Memory B cell (primary cell): ENCODE measurements at regions not wholly inside any gene's neighbourhood (a gene's known extent, or its start where the extent isn't known, plus 50 kb on each side); places are given as distances from the start of the nearest gene placed in this dataset.
"Not testable (repeated sequence)": the region's sequence is repeated elsewhere in the genome, so short reads cannot be mapped to it uniquely, and the experiment has no call there.

Source experiments
- ATAC-seq: fragments of 150-1000 bp; cut with Tn5 transposase; 2 replicates; pipeline ENCODE4 v1.10.0; 2021; ENCODE audit warnings: low read depth, mild to moderate bottlenecking, moderate library complexity
- DNase-seq, 2 donors: peaks; one replicate each; pipeline ENCODE4 v3.0.0; 2022; ENCODE audit warnings: low spot score in 2 of 2
- H3K27ac Mint-ChIP-seq: one replicate; pipeline ENCODE4 v1.8.0; 2022; ENCODE audit warnings: mild to moderate bottlenecking, moderate library complexity, mixed read lengths
- H3K27me3 Mint-ChIP-seq: one replicate; pipeline ENCODE4 v1.8.0; 2022; ENCODE audit warnings: mixed read lengths
- H3K36me3 Mint-ChIP-seq: one replicate; pipeline ENCODE4 v1.8.0; 2022; ENCODE audit warnings: mild to moderate bottlenecking, mixed read lengths
- H3K4me1 Mint-ChIP-seq: one replicate; pipeline ENCODE4 v1.8.0; 2022; ENCODE audit warnings: mixed read lengths
- H3K4me3 Mint-ChIP-seq: one replicate; pipeline ENCODE4 v1.8.0; 2022; ENCODE audit warnings: mild to moderate bottlenecking, moderate library complexity, mixed read lengths
- H3K9me3 Mint-ChIP-seq: one replicate; pipeline ENCODE4 v1.8.0; 2022; ENCODE audit warnings: mixed read lengths

DNA sequence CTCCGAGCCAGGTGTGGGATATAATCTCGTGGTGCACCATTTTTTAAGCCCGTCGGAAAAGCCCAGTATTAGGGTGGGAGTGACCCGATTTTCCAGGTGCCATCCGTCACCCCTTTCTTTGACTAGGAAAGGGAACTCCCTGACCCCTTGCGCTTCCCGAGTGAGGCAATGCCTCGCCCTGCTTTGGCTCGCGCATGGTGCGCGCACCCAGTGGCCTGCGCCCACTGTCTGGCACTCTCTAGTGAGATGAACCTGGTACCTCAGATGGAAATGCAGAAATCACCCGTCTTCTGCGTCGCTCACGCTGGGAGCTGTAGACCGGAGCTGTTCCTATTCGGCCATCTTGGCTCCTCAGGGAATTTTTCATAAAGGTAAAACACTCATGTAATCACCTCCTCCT is 63.9 kb downstream of the RWDD3 start:
- not testable (repeated sequence) for H3K36me3 Mint-ChIP-seq, H3K4me1 Mint-ChIP-seq, H3K4me3 Mint-ChIP-seq, H3K27ac Mint-ChIP-seq, H3K9me3 Mint-ChIP-seq, H3K27me3 Mint-ChIP-seq, ATAC-seq, DNase-seq

DNA sequence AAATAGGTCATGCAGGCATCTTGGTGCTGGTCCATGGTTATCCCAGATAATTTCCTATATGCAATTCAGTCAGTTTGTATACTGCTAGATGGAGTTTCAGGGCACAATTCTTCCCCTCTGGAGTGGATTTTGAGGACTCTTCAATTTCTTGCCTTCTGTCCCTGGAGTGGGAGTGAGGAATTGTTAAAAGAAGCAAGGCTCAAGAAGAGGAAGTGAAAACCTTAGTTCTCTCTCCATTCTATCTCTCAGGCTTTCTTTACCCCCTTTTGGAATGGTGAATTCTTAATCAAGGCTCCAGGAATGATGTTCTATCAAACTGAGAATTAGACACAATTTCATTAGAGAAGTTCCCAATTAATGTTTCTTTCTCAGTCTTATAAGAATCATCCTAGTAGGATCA is 67.1 kb downstream of the RWDD3 start:
- H3K4me3 Mint-ChIP-seq: no peak overlapping the region
- no peak for ATAC-seq
- H3K27me3 Mint-ChIP-seq: peaks cover 2% of the 10 kb centered on the region

DNA sequence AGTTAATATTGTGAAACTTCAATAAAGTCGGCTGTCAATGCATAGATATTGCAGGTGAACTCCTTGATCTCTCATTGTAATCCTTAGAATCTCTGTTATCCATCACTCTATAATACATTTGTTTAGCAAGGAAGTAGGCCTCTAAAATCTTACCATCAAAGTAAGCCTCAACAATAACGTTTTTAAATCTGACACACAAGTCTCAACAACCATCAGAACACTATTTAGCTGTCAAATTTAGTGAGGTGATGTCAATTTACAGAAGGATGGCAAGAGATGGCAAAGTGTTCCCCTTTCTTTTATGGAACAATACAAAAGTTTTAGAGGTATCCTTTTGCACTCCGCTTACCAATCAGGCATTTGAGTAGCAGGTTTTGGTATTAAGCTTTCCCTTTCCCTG is 67.6 kb downstream of the RWDD3 start:
- Mint-ChIP-seq H3K4me3 (no peak overlapping the region), H3K4me1 (no peaks in the 10 kb centered on the region), H3K27ac (no peak overlapping the region), H3K9me3 (no peaks in the 10 kb centered on the region), H3K27me3 (peaks cover 2% of the 10 kb centered on the region), H3K36me3 (peaks cover 2% of the 10 kb centered on the region)
- DNase-seq: no peak
- no peak for ATAC-seq

More for the DNA sequence above, 67.1 kb downstream of the RWDD3 start:
- no peaks in the 10 kb centered on the region for H3K4me1 Mint-ChIP-seq
- peaks cover 2% of the 10 kb centered on the region for H3K36me3 Mint-ChIP-seq
- no peak overlapping the region for H3K27ac Mint-ChIP-seq
- no peaks in the 10 kb centered on the region for H3K9me3 Mint-ChIP-seq
- DNase-seq: no peak

DNA sequence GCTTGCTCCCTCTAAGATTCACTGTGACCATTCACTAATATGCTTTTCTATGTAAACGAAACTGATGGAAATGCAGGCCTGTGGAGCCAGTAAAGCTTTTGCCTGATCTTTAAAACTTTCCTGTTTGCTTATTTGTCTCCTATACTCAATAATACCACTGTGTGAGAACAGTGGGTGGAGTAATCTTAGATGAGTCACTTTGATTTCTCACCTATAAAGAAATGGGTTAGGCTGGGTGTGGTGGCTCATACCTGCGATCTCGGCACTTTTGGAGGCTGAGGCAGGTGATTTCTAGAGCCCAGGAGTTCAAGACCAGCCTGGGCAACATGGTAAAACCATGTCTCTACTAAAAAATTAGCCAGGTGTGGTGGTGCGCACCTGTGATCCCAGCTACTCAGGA is 70.8 kb downstream of the RWDD3 start:
- H3K27me3 Mint-ChIP-seq: peaks cover 10% of the 10 kb centered on the region
- no peak overlapping the region for H3K4me3 Mint-ChIP-seq
- no peak overlapping the region for H3K27ac Mint-ChIP-seq
- DNase-seq (no peak), ATAC-seq (no peak)
- H3K36me3 Mint-ChIP-seq: peaks cover under 1% of the 10 kb centered on the region
- no peaks in the 10 kb centered on the region for H3K4me1 Mint-ChIP-seq
- H3K9me3 Mint-ChIP-seq: no peaks in the 10 kb centered on the region

DNA sequence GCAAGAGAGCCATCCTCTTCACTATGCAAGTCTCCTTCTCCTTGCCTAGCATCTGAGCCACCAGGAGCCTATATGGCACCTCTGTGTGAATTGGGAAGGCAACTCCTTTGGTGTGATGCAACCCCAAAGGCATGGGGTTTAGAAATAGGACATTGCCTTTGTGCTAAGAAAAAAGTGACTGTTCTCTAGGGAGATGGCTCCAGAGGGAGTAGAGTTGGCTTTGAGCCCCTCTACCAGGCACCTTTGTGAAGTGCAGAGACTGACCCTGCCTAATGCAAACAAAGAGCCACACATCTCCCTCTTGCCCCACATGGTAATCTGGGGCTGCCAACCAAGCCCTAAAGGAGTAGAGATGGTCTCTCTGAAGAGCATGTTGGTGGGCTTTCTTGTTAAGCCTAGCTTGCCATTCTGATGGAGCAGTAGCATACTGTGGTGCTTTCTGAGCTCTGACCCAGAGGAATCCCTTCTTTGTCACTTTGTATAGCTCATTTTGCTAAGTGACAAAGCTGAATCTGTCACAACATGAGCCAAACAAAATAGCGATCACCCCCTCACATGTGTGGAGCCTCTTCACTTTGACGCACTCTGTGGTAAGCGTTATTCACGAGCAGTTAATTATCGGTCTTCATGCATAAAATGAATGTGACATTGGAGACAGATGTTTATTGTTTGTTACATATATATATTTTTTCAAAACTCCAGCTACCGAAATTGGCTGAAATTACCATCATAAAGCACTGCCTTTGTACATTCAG is 74.4 kb downstream of the RWDD3 start:
- H3K27ac Mint-ChIP-seq: no peak overlapping the region
- no peak for DNase-seq
- H3K9me3 Mint-ChIP-seq: no peaks in the 10 kb centered on the region
- peaks cover 13% of the 10 kb centered on the region for H3K27me3 Mint-ChIP-seq
- H3K36me3 Mint-ChIP-seq: no peaks in the 10 kb centered on the region
- H3K4me1 Mint-ChIP-seq: no peaks in the 10 kb centered on the region
- no peak for ATAC-seq
- no peak overlapping the region for H3K4me3 Mint-ChIP-seq

DNA sequence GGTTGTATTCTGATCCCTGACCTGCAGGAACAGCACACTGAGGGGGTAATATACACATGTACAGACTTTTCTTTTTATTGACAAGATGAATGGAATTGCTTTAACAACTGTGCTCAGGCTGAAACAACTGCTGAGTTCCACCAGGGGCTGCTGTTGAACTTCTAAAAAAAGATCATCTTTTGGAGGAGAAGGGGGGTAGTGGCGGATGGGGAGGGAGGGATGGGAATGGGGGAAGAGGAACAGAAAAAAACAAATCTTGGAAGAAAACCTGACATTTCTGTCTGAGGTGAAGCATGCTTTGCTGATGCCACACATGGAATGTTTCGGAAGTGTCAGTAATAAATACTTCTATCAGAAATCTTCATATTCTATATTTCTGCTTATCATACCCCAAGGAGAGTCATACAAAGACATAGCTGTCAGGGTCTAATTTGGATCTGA is 75.0 kb downstream of the RWDD3 start:
- Mint-ChIP-seq H3K27ac (no peak overlapping the region), H3K36me3 (no peaks in the 10 kb centered on the region), H3K27me3 (peaks cover 13% of the 10 kb centered on the region), H3K9me3 (no peaks in the 10 kb centered on the region), H3K4me3 (no peak overlapping the region), H3K4me1 (no peaks in the 10 kb centered on the region)
- ATAC-seq: no peak
- no peak for DNase-seq

DNA sequence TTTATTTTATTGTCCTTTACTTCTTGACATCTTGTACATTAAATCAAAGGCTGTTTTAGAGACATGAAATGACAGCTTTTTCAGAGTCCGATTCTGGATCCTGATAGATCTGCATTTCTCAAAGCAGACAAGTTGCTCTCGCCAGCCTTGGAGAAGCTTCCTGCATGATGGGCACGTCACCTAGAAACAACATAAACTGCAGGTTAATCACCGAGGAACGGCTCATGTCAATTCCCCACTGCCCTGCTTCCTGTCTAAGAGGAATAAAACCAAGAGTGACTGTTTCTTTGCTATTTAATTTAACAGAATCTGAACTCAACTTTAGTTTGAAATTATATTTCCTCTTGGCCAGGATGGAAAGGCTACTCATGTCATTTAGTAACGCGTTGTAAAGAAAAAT is 77.0 kb downstream of the RWDD3 start:
- Mint-ChIP-seq H3K27me3 (peaks cover 13% of the 10 kb centered on the region), H3K4me1 (no peaks in the 10 kb centered on the region), H3K27ac (no peak overlapping the region), H3K36me3 (no peaks in the 10 kb centered on the region), H3K9me3 (no peaks in the 10 kb centered on the region), H3K4me3 (no peak overlapping the region)
- ATAC-seq (no peak), DNase-seq (no peak)

DNA sequence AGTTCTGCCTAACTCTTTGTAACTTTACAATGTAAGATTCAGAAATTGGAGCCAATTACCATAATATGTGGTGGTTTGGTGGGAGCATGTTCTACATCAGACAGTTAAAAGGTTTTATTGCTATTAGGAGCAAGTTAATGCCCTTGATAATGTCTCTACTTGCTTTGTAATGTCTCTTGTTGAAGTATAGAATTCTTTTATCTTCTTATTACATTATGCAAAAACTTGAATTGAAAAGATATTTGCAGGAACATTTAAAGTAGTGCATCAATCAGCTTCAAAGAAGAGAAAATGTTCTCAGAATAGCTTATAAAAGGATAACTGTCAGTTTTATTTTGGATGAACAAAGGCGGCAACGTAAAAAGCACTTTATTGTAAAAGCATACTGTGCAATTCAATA is 77.8 kb downstream of the RWDD3 start:
- no peak overlapping the region for H3K4me3 Mint-ChIP-seq
- H3K27ac Mint-ChIP-seq: no peak overlapping the region
- H3K27me3 Mint-ChIP-seq: peaks cover 14% of the 10 kb centered on the region
- H3K9me3 Mint-ChIP-seq: no peaks in the 10 kb centered on the region
- no peaks in the 10 kb centered on the region for H3K4me1 Mint-ChIP-seq
- no peak for ATAC-seq
- no peak for DNase-seq
- H3K36me3 Mint-ChIP-seq: no peaks in the 10 kb centered on the region

DNA sequence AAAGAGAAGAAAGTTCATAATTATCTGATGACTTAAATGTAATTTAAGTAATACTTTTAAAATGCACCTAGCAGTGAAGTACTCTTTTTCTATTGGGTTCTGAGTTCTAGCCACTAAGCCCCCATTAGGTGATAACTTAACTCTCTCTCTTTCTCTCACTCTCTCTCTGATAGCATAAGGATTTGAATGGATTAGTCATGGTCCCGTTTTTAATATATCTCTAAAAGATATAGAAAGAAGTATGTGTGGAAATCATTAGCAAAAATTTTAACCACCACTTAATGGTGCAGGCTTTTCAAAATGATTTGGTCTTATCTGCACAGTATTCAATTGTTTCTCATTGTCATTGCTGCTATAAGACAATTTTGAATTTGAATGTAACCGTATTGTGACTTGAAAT is 78.2 kb downstream of the RWDD3 start:
- H3K4me1 Mint-ChIP-seq: no peaks in the 10 kb centered on the region
- H3K9me3 Mint-ChIP-seq: no peaks in the 10 kb centered on the region
- DNase-seq (no peak), ATAC-seq (no peak)
- H3K27me3 Mint-ChIP-seq: peaks cover 13% of the 10 kb centered on the region
- H3K4me3 Mint-ChIP-seq: no peak overlapping the region
- H3K36me3 Mint-ChIP-seq: no peaks in the 10 kb centered on the region
- H3K27ac Mint-ChIP-seq: no peak overlapping the region

DNA sequence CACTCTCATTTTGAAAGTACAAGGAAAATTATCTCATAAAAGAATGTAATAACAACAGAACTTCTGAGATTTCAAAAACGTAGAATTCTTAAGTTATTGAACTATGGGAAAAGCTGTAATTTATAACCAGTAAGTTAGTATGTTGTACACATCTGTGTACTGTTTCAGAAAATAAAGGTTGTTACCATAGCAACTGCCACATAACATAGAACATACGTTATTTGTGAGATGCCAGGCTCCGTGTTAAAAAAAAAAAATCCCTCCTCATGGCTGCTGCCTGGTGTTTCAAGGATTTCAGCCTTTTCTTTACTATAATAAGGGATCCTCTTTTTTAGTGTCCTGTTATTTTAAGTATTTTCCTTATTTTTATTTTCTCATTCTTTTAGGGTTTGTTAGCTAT is 79.5 kb downstream of the RWDD3 start:
- Mint-ChIP-seq H3K27me3 (peaks cover 7% of the 10 kb centered on the region), H3K27ac (no peak overlapping the region), H3K4me3 (no peak overlapping the region), H3K36me3 (no peaks in the 10 kb centered on the region), H3K4me1 (no peaks in the 10 kb centered on the region), H3K9me3 (no peaks in the 10 kb centered on the region)
- DNase-seq (no peak), ATAC-seq (no peak)

DNA sequence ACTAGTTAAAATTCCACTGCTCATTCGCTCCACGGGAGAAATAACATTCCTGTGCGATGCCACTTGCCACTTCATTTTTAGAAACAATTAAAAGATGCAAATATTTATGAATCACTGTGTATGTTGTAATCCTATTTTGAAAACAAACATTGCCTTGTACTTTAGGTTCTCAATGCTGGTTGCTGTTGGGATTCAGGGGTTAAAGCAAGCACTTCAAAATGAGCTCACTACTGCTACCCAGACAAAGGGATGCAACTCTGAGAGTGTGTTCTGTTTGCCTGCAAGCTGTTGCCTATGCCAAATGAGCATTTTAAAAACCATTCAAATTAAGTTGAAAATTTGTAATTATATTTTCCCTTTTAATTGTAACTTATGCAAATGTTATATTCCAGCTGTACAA is 87.5 kb downstream of the RWDD3 start:
- no peak overlapping the region for H3K4me3 Mint-ChIP-seq

DNA sequence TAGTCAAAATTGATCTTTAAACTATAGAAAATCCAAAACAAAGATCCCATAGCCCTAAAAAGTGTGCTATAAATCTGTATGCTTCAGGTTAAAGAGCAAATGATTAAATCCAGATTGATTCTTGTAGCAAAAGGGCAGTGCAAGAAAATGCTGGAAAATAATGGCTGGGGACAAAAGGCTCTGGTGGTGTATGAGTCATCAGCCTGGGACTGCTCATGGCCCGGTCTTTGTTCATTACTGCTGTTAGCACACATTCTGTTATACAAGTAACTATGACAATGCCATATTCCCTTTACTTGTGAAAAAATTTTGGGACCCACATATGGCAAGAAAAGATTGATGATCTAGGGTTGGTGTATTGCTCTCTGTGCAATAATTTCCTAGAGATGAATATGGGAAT is 89.1 kb downstream of the RWDD3 start:
- DNase-seq: no peak
- Mint-ChIP-seq H3K27me3 (peaks cover 6% of the 10 kb centered on the region), H3K27ac (no peak overlapping the region), H3K36me3 (no peaks in the 10 kb centered on the region), H3K4me1 (peaks cover 2% of the 10 kb centered on the region), H3K9me3 (no peaks in the 10 kb centered on the region), H3K4me3 (no peak overlapping the region)
- no peak for ATAC-seq

More for the DNA sequence above, 87.5 kb downstream of the RWDD3 start:
- Mint-ChIP-seq H3K27me3 (peaks cover 7% of the 10 kb centered on the region), H3K36me3 (no peaks in the 10 kb centered on the region), H3K4me1 (peaks cover 2% of the 10 kb centered on the region), H3K27ac (no peak overlapping the region), H3K9me3 (no peaks in the 10 kb centered on the region)
- DNase-seq (no peak), ATAC-seq (no peak)

DNA sequence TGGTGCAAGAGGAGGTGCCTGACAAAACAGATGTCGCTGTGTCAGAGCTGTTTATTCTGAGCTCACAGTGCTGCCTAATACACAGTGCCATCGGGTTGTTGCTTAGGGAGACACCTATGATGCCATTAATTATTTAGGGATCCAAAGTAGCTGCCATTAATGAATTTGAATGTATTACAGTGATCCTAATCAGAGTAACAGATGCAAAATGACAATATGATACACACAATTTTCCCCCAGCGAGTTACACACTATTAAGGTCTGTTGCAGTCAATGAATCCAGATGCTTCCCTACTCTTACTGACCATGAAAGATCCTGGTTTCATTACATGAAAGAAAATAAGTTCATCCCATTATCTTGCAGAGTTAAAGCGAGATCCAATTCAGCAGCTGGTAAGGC is 91.3 kb downstream of the RWDD3 start:
- no peaks in the 10 kb centered on the region for H3K36me3 Mint-ChIP-seq
- peaks cover 2% of the 10 kb centered on the region for H3K4me1 Mint-ChIP-seq
- no peaks in the 10 kb centered on the region for H3K9me3 Mint-ChIP-seq

DNA sequence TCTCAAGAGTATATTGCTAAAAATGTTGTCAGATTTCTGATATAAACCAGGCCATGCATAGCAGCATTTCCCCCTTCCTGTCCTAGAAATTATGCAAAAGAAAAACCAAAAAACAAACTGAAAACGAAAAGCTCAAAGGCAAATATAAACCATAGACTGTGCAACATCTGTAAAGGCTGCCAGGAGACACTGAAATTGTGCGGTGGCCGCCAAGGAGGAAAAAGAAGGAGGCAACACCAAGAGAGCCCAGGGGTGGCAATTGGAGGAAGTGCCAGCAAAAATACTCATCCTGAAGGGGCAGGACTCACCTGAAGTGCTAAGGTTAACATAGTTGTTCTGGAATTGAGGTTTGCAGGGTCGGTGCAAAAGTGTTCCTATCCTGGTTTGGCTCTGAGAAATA is 92.0 kb downstream of the RWDD3 start:
- peaks cover 2% of the 10 kb centered on the region for H3K4me1 Mint-ChIP-seq
- ATAC-seq (no peak), DNase-seq (no peak)
- H3K4me3 Mint-ChIP-seq: no peak overlapping the region
- H3K27me3 Mint-ChIP-seq: peaks cover 2% of the 10 kb centered on the region
- no peaks in the 10 kb centered on the region for H3K36me3 Mint-ChIP-seq
- H3K27ac Mint-ChIP-seq: no peak overlapping the region
- no peaks in the 10 kb centered on the region for H3K9me3 Mint-ChIP-seq

More for the DNA sequence above, 91.3 kb downstream of the RWDD3 start:
- Mint-ChIP-seq H3K27ac (no peak overlapping the region), H3K27me3 (peaks cover 2% of the 10 kb centered on the region), H3K4me3 (no peak overlapping the region)
- DNase-seq: no peak
- ATAC-seq: no peak

DNA sequence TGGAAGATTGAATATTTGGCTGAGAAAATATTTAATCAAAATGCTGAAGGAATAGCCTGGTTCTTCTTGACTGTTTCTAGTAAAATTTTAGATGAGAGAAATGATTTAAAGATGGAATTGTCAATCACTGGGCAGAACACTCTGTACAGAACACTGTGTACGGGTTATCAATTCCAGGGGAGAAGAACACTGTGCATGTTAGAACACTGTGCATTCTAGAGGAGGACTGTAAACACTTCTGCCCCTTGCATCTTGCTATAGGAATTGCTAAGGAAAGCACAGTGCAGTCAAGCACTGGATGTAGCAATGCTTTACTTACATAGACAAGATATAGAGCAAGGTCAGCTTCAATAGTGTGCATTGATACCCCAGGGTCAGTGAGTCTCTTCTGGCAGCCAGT is 98.7 kb downstream of the RWDD3 start:
- no peaks in the 10 kb centered on the region for H3K36me3 Mint-ChIP-seq
- H3K4me1 Mint-ChIP-seq: no peaks in the 10 kb centered on the region
- H3K27me3 Mint-ChIP-seq: peaks cover 1% of the 10 kb centered on the region
- H3K4me3 Mint-ChIP-seq: no peak overlapping the region
- no peak for ATAC-seq
- H3K9me3 Mint-ChIP-seq: peaks cover 2% of the 10 kb centered on the region
- no peak for DNase-seq
- H3K27ac Mint-ChIP-seq: no peak overlapping the region
